GM19452 (cell line): ENCODE measurements at regions not wholly inside any gene's neighbourhood (a gene's known extent, or its start where the extent isn't known, plus 50 kb on each side); places are given as distances from the start of the nearest gene placed in this dataset.
A peak's percentile ranks its signal among the peaks of the same experiment; 100 is the strongest.

Source experiments
- ATAC-seq: cut with Tn5 transposase; IDR thresholded peaks from one replicate; pipeline ENCODE4 v1.9.1; 2021; ENCODE audit not compliant: unreplicated experiment

DNA sequence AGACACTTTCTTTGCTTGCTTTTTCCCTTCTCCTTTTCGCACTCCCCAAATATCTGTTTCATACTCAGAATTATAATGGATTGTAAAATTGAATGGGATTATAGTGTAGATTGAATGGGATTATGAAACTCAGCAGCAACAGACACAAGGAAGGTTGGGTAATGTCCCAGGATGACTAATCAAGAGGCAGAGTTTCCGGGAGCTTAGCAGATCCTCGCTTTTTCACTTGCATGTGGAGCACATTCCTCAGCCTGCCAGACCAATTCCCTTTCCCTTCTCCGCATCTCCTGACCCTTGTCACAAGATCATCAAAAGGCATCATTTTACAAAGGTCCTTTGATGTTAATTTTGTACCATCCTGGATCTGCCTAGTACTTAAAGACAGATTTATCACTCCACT is 55.1 kb upstream of the SLC1A1 start:
- ATAC-seq: no peak

GRCh38 chr9:4433379-4433778 is 56.9 kb upstream of the SLC1A1 start:
- no peak for ATAC-seq

- no peak for ATAC-seq
Observed at GRCh38 chr9:4430432-4431261, 59.6 kb upstream of the SLC1A1 start.

DNA sequence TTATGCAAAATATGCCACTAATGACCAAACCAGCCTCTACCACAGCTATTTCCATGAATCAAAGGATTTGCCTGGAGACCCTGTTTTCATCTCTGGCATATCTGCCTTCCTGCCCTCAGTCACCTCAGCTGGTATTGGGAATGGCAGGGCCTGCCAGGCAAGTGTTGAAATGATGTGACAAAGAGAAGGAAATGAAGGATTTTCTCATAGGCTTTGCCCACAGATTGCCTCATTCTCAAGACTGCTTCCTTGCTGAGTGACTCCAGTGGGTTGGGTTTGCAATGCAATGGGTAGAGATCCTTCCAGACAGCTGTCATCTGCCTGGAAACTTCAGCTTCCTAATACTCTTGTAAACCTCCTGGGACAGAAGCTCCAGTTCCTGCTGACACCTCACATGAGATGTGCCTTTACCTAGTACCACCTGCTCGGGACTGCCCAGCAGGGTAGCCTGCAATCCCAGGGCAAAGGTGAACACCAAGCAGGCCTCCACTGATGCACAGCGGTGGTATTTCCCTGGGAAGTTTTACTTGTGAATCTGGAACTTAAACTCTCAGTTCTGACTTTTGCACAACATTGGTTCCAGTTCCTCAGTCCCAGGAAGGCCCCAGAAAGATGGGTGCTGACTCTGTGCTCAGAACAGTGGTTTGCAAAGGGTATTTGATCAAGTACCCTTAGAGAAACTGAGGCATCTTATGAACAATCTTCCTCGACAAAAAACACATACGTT is 64.8 kb upstream of the SLC1A1 start:
- ATAC-seq: no peak

GRCh38 chr9:4424891-4425290 is 65.4 kb upstream of the SLC1A1 start:
- no peak for ATAC-seq

DNA sequence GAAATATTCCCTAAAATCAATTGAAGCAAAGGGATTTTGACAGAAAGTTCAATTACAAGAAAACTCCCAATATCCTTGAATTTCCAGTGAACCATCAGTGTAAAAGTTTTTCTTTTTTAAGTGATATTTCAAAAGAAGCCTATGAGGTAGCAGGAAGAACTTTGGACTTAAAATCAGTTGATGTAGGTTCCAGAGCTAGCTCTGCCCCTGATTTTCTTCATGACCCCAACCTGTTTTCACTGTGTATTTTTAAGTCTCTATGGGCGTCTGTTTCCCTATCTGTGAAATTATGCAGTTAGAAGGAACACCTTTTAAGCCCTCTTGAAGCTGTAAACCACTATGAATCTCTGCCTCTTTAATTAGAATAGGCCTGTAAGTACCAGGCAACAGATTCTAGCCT is 66.2 kb upstream of the SLC1A1 start:
- ATAC-seq: no peak

GRCh38 chr9:4423207-4423610 is 67.1 kb upstream of the SLC1A1 start:
- no peak for ATAC-seq

DNA sequence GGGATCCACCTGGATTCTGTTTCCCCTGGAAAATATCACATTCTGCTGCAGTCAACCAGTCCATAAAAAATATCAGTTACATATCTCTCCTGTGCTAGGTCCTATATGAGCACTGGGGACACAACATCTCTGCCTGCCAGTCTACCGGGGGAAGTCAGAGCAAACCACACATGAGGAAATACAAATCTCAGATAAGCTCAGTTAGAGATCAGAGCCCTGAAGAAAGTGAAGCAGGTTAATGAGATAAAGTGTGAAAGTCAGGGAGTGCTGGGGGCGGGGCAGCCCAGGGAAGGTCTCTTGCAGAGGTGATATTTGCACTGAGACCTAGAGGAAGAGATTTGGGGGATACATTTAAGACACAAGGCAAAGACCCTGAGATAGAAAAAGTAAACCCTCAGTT is 67.8 kb upstream of the SLC1A1 start:
- peak; percentile 62 for ATAC-seq

- ATAC-seq: no peak
Observed at GRCh38 chr9:4421847-4422246, 68.4 kb upstream of the SLC1A1 start.

DNA sequence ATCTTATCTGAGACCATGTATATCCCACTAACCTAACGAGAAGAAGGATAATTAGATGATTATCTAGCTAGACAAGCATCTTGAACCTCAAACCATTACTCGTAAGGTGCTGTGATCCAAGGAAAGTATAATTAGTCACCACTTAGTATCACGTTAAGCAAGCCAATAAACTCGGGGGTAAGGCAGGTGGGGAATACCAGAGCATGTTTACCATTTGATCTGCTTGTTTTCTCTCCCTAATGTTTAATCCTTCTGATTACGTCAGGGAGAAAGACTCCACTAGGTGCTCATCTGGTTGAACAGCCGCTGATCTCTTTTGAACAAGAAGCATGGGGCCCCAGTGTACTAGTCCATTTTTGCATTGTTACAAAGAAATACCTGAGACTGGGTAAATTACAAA is 69.9 kb upstream of the SLC1A1 start:
- no peak for ATAC-seq

DNA sequence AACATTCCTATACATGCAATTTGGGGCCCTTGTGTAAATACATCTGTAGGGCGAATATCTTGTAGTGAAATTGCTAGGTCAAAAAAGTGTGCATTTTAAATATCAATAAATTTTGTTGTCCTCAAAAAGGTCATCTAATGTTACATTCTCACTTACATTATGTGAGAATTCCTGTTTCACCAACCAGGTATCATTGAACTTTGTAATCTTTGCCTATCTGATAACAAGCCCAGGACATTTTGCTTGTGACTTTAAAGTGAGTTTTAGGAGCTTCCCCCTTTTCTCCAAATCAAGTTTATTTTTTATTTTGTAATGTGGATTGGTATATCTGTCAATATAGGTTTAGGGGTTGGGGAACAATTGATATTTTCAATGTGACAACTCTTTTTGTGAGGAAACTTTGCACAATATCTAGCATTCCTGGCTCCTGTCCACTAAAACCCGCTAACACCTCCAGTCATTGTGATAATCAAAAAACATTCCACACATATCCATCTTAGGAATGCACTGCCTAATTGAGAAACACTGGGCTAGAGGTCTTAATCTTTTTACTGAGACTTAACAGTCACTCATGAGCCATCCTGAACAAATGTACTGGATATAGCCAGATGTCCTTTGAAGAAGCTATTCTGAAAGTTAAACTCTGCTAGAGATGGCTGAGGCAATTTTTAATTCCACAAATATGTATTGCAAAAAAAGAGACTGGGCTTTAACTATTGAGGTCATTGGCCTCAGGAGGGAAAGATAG is 72.5 kb upstream of the SLC1A1 start:
- ATAC-seq: no peak

DNA sequence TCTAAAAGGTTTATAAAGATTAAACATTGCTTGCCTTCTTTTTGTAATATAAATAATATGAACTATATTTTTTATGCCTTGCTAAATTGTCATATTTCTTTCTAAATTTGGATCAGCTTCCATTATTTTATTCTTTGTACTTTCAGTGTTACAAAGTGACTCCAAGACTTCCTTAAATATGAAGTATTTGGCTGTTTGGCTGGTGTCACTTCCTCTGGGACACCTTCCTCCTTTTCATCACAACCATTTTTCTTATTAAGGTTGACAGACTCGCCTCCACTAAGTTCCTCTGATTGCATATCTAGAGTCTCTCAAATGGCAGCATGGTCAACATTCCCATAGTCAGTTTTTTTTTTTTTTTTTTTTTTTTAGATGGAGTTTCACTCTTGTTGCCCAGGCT is 73.8 kb upstream of the SLC1A1 start:
- ATAC-seq: no peak

DNA sequence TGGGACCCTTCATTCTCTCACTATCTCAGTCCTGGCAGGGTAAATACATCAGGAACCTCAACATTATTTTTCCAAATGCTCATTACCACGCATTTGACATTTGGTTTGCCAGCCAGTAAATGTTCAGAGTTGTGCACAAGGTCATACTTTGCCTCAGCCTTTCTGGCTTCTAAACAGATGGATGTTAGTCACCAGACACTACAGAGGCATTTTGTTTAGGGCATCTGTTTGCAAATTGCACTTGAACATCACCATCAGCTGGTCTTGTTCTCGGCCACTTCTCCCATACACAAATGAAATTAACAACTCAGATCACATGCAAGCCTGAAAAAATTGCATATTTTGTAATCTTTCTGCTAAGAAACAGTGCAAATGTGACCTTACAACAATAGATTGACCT is 75.0 kb upstream of the SLC1A1 start:
- no peak for ATAC-seq

DNA sequence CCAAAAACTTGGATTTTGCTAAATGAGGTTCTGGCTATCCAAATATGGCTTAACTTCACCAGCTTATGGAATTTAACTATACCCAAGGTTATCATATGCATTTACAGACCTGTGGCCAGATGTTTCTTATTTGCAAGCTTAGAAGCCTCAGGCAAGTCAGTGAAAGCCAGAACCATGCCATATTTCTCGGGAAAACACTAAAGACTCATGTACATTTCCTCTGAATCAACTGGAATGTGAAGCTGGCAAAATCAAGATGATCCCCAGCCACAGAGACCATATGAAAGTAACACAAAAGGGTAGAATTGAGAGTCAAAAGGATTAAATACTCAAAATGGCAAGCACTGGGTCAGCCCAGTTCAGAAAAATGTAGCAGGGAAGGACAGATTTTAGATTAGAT is 76.4 kb upstream of the SLC1A1 start:
- ATAC-seq: no peak

- ATAC-seq: no peak
Observed at GRCh38 chr9:4404156-4404555, 86.1 kb upstream of the SLC1A1 start.

GRCh38 chr9:4402501-4402900 is 87.8 kb upstream of the SLC1A1 start:
- ATAC-seq: no peak

DNA sequence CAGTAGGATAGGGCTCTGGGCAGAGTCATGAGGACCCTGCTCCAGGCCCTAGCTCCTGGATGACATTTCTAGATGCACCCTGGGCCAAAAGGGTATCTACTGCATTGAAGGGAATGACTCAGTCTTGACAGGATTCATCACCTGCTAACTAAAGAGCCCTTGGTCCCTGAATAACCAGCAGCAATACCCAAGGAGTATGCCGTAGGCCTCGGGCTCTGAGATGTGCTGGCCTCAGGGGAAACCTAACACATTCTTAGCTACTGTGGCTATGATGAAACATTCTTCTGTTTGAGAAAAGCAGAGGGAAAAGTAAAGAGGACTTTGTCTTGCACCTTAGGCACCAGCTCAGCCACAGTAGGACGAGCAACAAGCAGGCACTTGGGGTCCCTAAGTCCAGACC is 89.5 kb upstream of the SLC1A1 start:
- no peak for ATAC-seq

- ATAC-seq: no peak
Observed at GRCh38 chr9:4397917-4398316, 92.4 kb upstream of the SLC1A1 start.

DNA sequence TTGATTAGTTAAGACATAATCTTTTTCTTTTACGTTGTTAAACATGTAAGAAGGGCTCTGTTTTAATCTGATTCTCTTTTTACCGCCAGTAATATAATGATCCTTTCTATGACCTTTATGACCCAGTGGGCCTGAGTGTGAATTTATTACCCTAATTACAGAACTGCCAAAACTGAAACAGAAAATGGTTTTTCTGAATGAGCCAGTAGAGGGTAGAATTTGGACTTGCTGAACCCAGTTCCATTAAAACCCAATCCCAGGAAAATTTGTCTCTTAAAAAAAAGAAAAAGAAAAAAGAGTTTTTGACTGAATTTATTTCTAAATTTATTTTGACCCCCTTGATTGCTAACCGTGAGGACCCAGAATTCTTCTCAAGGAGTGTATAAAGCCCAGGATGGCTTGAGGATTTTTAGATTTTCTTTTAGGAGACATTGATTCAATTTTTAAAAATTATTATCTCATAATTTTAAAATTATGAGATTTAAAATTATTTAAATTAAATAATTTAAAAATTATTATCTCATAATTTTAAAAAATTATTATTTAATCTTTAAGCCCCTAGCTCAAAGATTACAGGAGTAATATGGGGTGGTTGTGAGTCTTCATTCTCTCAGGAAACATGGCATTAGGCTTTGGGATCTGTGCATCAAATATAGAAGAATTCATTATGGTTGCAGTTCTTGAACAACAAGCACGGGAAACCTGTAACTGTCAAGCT is 94.1 kb upstream of the GLIS3 start:
- no peak for ATAC-seq

DNA sequence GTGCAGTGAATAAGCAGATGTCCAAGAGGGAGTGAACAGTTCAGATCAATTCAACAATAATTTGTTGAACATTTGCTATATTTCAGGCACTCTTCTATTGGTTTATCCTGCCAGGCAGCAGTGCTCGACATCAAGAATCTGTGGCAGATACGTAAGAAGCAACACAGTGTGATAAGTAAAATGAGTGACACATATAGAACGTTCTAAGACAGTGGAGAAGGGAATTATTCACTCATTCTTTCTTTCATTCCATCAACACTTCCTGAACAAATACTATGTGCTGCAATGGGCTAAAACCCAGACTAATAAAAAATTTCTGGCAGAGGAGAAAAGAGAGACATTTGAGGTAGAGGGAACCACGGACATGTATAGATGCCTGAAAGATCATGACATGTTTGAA is 89.9 kb upstream of the GLIS3 start:
- ATAC-seq: no peak

- no peak for ATAC-seq
Observed at GRCh38 chr9:4389003-4389402, 89.1 kb upstream of the GLIS3 start.
